ENCODE measurements at regions not wholly inside any gene's neighbourhood (a gene's known extent, or its start where the extent isn't known, plus 50 kb on each side); places are given as distances from the start of the nearest gene placed in this dataset.

DNA sequence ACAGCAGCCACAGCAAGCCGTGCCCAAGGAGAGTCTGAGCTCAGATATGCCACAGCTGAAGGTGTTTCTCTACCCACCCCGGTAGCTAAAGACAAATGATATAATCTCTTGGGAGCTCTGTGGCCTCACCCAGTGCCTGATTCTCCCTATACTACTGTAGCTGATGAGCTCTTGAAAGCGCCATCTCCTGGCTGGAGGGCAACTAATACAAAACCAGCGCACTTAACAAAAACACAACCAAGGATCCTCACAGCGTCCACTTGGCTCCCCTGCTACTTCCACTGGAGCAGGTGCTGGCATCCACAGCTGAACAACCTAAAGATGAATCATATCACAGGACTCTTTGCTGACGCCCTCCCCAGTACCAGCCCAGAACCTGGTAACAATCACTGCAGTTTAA lies 1212.0 kb downstream of the PCDH17 start:
- DNase-seq, result no peak

DNA sequence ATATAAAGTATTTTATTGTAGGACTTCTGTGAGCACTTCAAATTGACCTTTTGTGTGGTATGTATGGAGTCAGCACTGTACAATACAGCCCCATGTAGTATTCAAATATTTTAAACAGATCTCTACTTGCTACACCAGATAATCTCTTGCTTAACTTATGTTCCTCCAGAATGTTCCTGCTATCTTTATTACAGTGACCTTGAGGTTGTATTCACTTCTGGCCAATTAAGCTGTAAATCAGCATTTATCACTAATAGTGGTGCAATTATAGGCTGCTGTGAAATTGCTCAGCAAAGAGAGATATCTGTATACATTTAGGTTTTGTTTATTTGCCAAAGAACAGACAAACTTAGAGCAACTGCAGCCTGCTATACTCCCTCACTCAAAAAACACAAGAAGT lies 1218.6 kb downstream of the PCDH17 start:
- DNase-seq, result no peak

DNA sequence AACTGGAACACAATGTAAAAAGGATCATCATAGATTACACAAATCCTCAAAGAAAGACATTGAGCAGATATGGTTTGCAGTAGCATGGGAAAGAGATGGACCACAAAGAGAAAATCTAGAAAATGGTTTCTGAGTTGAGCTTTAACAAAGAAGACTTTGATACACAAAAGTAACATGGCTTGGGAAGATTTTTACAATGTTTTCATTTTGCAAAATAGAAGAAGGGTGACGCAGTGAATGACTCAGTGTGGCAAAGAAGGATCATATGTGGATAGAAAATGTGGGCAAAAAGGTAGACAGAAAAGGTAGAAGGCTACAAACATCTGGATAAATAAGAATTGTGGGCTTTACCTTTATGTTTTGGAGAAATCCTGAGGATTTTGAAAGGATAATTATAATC lies 1220.5 kb downstream of the PCDH17 start:
- no peak for DNase-seq

DNA sequence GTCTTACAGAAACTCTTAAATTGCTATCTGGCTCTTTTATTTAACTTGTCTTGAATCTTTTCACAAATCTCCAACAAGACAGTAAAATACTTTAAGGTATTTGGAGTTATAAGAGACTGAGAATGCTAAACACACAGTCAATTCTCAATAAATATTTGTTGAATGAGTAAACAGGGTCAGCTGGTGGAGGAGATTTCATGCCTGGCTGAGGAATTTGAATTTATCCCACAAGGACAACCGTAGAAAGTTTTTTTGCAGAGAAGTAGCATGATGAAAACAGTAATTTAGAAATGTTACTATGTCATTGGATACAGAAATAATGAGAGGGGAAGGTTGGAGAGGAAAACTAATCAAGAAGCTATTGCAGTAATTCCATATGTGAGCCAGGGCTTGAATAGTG lies 1223.7 kb downstream of the PCDH17 start:
- no peak for DNase-seq

DNA sequence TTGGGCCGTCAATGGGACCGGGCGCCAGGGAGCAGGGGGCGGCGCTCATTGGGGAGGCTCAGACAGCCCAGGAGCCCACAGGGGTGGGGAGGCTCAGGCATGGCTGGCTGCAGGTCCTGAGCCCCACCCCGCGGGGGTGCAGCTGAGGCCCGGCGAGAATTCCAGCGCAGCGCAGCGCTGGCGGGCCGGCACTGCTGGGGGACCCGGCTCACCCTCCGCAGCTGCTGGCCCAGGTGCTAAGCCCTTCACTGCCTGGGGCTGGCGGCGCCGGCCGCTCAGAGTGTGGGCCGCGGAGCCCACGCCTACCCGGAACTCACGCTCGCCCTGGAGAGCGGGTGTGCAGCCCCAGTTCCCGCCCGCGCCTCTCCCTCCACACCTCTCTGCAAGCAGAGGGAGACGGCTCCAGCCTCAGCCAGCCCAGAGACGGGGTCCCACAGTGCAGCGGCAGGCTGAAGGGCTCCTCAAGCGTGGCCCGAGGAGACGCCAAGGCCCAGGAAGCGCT lies 1227.4 kb downstream of the PCDH17 start:
- no peak for DNase-seq

DNA sequence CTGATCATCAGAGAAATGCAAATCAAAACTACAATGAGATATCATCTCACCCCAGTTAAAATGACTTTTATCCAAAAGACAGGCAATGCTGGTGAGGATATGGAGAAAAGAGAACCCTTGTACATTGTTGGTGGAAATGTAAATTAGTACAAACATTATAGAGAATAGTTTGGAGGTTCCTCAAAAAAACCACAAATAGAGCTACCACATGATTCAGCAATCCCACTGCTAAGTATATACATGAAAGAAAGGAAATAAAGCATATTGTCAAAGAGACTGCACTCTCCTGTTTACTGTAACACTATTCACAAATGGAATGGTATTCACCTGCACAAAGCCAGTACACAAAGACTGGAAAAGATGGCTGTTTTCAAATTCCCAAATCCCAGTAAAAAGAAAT lies 1233.7 kb downstream of the PCDH17 start:
- DNase-seq, result no peak

DNA sequence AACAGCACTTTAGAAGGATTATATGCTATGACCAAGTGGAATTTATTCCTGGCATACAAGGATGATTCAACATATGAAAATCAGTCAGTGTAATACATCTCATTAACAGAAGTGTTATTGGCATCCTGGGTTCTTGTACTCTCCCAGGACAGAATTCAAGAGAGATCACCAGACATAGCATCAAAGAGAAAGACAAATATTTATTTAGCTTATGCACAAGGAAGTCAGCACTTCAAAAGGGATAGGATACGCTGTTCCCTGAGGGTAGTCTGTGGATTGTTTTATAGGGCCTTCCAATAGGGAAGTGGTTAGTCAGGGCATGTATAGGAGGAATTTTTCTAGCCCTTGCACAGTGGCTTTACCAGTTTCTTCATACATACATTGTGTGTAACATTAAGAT lies 1238.0 kb downstream of the PCDH17 start:
- DNase-seq, result no peak

DNA sequence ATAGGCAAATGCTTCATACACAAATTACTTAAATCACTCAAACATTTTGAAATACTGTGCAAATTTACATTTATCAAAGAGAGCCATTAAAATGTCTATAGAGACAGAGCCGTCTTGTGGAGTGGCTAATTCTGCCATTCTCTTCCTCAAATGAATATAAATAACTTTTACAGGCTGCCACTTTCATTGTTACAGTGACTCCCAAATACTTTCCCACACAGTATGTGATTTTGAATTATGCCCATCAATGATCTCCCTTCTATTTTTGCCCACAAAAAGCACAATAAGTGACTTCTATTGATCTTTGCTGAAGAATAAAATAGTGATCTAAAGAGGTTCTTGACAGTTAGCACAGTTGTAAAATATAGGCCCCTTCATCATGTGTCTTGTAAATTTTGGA lies 1244.9 kb downstream of the PCDH17 start:
- no peak for DNase-seq

DNA sequence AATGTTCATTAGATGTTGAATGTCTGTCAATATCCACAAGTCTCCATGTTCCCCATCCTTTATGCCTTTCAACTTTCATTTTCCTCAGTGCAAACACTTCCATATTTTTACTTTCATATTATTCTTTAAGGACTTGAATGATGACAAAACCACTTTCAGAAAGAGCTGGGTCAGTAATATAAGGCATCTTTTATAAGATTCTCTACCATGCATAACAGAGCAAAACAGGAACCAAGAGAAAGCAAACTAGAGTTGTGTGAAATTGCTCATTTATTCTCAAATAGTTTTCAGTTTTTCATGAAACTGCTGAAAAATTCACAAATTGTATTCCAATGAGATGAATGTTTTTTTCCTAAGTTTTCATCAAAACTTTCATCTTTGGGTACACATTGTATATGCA lies 1247.6 kb downstream of the PCDH17 start:
- DNase-seq, result no peak

DNA sequence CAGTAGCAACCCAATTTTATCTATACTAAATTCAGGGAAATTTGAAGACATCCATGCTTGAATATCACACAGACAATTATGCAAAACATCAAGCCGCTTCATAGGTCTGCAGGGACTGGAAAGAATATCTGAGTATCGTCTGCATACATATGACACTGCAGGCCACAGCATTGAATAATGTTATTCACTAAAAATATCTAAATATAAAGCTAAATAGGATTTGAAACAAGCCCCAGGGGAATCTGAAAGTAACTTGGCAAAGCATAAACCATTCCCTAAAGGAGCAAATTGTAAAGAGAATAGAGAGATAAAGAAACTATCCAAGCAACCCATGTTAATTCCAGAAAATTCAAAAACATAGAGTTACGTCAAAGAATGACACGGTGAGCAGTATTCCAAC lies 1251.0 kb downstream of the PCDH17 start:
- no peak for DNase-seq

DNA sequence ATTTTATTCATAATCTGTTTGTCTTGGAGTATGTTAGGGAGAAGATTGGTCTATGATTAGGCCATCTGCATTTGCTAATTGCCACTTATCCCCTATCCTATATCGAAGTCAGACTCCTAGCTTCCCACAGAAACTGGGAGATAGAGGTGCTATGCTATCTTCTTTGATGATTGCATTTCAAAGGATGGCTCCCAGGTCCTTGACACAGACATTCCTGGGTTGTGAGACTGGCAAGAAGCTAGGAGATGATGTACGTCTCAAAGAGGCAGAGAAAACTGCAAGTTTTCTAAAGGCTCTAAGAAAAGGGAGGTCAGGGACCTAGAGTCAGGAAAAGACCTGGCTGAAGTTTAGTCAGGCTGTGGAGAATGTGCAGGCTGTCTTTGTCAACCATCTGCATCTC lies 1251.9 kb downstream of the PCDH17 start:
- DNase-seq, result no peak

DNA sequence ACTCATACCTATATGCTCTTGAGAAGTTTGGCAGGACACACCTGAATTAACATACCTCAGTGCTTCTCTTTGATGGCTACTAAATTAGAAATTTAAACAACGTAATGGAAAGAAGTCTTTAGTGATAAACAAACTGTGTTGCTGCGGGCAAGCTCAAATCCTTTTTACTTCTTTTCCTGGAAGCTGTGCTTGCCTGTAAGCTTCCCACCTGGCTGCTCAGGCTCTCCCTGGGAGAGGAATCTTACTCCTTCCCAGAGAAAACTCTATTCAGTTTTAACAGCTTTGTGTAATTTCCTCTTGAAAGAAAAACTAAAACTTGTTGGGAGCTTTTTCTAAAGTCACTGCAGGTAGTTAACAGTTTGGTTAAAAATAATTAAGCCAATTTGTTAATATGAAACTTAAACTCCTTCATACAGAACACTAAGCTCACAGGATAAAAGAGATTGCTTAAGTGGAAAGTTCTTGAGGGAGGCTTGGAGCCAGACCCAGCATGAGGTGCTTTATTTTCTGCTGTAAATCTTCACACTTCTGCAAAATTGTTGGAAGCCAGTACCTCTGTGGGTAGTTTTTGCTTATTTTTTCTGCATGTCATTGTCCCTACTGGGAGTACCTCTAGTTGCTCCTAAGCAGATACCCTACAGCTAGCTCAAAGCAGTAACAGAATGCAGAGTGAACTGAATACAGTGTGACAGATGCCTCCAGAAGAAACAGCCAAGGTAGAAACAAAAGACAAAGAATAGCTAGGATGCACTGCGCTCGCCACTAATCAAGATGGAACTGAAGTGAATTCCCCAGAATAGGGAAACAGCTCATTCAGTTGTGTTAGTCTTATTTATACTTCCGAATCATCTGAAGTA lies 1253.0 kb downstream of the PCDH17 start:
- no peak for DNase-seq

DNA sequence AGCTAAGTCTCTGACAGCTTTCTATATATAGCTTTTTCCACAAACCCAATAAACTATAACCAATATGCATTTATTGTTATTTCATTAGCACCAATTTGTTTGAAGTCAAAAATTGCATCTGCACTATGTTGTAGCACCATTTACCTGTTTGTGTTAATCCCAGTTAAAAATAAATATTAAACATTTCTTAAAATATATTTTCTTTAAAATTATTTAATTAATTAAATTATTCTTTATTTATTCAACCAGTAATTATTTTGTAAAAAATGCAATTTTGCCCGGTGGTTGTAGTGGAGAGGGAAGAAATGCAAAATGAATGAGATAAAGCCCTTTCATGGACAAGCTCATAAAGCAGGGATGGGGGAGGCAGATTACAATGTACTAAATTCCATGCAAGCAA lies 1257.9 kb downstream of the PCDH17 start:
- no peak for DNase-seq

DNA sequence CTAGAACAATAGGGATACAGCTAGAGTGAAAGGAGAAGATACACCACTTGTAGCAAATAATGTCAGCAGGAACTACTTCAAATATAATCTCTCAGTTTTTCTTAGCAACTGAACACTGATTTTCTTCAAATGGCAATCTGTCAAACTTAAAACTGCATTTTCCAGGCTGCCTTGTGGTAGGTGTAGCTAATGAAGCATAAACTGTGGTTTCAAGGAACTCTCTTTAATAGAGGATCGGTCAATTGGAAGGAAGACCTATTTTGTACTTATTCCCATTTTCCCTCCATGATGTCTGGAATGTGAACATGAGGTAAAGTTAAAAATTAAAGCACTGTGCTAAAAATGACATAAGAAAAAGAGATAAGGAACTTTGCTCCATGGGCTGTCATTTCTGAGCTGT lies 1261.9 kb downstream of the PCDH17 start:
- no peak for DNase-seq

DNA sequence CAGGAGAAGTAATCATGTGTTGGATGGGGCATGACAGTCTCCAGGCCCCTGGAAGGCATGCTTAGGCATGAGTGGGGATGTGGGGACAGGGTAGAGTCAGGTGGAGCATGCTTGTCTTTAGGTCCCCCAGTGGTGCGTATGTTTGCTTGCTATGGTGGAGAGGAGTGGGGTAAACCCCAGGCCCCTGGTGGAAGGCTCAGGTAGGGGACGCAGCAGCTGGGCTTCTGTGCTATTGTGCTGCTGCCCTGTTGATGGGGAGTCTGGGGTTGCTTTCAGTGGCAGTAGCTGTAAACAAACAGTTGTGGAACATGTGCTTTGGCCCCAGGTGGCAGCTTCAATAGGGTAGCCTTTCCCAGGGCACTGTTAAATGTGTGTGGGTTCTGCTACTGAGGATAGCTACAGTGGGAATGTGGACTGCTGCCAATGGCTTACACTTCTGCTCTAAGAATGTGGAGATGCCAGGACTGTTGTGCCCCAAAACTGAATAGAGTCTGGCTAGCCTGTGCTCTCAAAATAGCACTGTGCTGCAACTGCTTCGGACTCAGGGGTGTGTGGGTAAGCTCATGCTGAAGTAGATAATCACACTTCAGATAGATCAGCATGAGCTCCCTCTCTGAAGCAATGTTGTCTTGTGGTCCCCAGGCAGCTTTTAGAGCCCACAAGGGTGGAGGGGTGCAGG lies 1257.3 kb downstream of the DIAPH3 start:
- DNase-seq, result no peak

DNA sequence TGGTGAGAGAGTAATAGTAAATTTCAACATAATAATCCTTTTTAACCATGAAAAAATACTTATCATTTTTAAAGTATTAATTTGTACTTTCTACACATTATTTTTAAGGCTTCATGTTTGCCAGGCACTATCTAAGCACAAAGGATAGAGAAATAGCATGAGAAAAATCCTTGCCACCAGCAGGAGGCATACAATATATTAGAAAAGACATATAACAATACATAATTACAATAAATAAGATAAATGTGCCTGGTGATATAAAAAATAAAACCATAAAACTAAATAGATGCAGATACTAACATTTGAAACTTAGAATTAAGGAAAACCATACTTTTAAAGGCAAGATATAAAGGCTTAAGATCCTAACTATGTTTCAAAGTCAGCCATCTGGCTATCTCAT lies 1256.4 kb downstream of the DIAPH3 start:
- DNase-seq, result no peak

DNA sequence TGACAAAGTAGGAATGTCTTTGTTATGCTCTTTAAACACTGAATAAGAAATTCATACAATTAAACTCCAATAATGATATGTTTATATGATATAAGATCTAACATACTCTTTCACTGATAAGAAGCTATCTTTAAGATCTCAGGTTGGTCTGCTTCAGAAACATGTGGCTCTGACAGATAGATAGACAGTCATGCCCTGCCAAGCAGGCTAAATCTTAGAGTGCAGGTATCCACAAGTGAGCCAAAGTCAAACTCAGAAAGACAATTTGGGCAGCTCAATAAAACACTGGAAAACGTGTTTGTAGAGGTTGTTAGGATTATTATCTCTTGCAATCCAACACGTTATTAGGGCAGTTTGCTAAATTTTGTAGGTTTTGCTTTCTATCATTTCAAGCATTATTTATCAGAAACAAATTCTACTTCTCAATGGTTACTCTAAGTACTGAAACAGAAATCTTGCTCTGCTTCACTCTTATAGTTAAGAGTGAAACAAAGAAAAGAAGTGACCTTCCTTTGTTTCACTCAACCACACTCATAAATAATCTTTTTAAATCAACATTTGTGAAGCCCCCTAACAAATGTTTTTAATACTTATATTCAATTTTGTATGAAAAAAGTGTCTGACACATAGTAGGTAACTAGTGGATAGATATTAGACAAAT lies 1255.6 kb downstream of the DIAPH3 start:
- no peak for DNase-seq

DNA sequence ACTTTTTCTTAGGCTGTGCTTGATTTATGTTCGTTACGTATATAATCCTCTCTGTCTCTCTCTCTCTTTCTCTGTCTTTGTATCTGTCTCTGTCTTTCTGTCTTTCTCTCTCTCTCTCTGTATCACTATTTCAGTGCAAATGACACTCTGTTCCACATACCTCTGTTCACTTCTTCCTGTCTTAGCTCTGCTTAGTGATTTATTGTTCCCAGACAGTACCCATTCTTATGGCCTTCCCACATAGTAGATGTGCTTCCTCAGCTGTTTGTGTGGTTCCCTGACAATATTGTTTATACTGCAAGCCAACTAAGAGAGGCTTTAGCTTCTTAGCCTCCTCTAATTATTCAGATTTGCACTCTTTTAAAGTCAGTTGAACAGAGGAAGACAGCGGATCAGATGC lies 1244.2 kb downstream of the DIAPH3 start:
- DNase-seq, result no peak

DNA sequence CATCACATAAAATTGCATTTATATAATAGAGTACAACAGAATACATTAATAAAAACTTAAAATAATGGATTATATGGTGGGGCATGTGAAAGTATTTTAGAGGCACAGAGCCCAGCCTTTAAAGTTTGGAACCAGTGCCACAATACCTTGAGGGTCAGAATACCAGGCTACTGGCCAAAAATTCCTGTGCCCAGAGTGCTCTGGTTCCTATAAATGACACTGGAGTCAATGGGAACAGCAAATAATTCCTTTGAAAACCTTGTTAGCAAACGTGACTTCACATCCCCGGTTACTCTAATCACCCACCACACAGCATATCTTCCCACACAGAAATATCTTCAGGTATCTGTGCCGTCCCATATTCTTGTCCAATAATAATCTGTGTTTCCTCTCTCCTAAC lies 1242.6 kb downstream of the DIAPH3 start:
- no peak for DNase-seq

DNA sequence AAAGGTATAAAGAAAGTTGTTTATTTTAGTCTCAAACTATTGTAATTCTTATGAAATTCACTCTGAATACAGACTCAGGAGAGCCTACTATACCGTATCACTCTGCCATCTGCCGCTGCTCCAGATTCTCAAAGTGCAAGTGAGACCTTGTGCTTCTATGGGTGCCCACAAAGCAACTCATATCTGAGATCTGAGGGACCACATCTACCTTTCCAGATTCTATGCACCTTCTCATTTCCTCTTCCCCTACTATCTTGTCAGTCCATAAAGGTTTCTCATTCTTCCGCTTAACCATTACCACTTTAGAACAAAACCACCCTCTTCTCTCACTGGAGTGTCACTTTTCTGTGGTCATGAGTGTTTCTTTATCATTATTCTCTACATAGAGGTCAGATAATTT lies 1236.9 kb downstream of the DIAPH3 start:
- no peak for DNase-seq

DNA sequence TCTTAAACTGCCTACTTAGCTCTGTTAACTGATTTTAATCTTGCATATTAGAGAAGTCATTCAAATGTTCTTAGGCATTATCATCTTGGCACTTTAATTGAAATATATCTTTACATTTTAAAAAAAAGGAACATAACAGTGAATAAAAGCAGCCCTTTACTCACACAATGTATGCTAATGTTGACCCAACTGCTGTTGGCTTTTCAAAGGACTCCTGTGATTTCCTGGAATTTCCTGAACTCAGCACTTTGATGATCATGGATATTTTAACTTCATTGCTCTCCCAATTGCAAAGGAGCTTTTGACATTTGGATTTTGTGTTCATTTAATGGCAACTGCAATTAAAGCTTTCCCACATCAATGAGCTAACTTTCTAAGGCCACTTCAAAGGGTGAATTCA lies 1230.3 kb downstream of the DIAPH3 start:
- no peak for DNase-seq

DNA sequence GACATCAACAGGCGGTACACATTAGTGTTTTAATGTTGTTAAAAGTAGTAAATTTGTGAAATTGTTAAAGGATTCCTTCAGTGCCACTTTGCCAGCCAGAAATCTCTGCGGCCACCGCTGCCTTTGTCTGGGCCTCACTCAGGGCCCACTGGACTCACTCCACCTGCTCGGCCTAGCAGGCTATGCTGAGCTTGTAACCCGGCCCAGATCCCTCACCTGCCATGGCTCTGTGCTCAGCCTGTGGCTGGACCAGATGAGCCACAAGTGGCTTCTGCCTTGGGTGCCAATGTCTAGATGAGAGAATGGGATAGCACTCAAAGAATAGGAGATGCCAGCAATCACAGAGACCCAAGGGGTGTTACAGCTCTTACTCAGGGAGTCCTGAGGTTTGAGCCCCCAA lies 1228.0 kb downstream of the DIAPH3 start:
- no peak for DNase-seq

DNA sequence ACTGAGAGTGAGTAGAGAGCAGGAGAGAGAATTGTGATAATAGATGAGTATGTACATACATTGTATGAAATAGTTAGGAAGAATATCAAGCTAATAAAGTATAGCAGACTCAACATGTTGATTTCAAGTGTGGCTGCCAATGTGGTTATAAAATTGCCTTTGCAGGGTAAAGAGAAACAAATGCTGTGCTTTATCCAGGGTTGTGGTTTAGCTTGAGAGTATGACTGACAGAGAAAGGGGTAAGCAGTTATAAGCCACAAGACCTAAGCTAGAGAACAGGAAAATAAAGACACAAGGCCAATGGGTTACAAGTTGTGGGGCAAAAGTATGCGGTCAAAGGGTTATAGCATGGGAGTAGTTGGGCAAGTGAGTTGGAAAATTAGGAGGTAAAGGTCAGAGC lies 1217.5 kb downstream of the DIAPH3 start:
- no peak for DNase-seq

DNA sequence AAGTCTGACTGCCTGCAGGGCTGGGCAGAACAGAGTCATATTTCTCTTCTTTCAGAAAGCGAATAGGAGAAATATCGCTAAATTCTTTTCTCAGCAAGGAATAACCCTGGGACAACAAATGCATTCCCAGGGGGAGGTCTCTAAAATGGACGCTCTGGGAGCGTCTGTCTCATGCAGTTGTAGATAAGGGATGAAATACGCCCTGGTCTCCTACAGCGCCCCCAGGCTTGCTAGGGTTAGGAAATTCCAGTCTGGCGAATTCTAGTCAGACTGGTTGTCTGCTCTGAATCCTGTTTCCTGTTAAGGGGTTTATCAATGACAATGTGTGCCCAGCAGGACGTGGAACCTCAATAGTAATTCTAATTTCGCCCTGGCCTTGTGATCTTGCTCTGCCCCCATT lies 1214.1 kb downstream of the DIAPH3 start:
- no peak for DNase-seq
